ENCODE measurements at regions not wholly inside any gene's neighbourhood (a gene's known extent, or its start where the extent isn't known, plus 50 kb on each side); places are given as distances from the start of the nearest gene placed in this dataset.

GRCh38 chr11:26053966-26054365, 278.0 kb upstream of the ANO3 start:
- no peak for DNase-seq

DNA sequence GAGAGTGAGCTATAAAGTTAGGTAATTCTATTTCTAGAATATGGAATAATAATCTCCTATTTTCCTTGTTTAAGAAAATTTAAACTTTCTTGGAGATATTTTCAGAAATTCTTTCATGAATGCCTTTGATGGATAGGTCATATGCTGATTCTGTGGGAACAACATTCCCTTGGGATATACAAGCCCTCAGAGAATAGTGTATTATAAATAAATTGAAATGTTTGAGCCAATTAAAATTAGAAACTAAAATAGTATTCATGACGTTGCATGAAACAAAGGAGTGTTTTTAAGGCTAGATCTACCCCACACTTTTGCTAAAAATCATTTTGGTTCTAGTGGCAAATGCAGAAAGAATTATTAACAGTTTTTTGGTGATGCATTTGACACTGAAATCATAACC, 269.3 kb upstream of the ANO3 start:
- no peak for DNase-seq

DNA sequence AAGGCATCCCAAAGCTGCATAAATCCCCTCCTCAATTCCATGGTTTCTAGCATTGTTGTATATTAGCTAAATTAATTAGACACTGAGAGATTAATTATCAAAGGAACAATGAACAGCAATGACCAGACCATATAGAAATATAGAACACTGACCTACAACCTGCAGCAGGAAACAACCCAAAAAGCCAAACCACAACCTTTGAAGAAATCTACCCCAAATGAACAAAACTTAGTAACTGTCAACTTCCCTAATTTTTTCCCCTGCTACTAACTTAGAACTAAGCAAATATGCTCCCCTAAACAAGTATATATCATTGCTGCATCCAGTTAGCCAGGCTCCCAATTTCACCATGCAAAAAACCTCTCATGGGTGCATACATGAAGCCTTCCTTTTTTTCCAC, 268.0 kb upstream of the ANO3 start:
- no peak for DNase-seq

DNA sequence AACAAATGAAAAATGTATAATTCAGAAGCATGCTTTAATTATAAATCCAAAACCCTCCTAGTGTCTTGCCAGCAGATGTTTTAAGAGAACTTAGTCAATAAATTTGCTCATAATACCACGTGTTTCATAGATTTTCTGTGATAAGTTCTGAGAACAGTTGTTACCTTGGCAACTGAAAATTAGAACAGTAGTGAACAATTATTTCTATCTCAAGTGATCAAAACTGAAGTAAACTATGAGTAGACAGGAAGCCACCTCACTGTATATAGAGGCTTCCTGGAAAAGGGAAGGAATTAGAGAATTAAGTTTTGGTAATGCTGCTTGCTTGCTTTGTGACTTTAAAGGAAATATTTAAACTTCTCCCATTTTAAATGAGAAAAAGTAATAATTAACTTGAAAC, 266.0 kb upstream of the ANO3 start:
- no peak for DNase-seq

DNA sequence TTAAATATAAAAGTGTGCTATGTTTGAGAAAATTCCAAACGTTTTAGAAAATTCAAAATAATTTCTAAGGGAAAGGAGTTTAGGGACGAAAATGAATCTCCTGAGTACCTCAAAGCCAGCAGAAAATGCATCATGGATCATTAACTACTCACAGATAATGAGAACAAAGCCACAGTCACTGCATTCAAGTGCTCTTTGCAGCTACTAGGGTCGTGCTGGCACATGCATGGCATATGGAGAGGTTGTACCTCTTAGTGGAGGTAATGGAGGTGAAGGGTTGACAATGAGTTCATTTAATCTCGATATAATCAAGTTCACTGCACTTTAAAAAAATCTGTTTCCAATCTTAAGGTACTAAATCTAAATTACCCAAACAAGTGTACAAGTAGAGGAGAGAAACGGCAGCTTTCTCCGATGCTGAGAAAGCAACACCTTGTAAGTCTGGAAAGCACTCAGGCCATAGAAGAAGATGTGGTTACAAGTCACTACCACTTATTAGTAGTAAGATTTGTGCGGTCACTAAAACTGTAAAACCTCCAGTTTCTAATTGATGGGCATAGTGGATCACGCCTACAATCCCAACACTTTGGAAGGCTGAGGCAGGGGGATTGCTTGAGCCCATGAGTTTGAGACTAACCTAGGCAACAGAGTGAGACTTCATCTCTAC, 261.1 kb upstream of the ANO3 start:
- no peak for DNase-seq

GRCh38 chr11:26072614-26073153, 259.2 kb upstream of the ANO3 start:
- DNase-seq = no peak

DNA sequence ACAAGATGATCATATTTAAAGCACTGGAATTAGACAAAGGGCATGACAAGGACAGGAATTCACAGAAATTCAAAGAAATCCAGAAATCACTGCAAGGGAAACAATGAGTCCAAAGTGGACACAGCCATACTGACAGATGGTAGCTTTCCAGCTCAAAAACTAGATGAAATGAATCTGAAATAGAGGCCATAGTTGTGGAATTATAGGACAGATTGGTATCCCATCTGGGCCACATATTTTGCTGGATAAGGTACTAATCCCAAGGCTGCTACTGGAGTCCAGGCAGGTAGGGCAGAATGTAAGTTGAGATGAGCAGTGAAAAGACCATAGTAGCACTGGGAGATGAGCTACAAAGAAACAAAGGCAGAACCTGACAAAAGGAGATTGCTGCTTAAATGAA, 258.3 kb upstream of the ANO3 start:
- DNase-seq = no peak

GRCh38 chr11:26076233-26076990, 255.5 kb upstream of the ANO3 start:
- no peak for DNase-seq

DNA sequence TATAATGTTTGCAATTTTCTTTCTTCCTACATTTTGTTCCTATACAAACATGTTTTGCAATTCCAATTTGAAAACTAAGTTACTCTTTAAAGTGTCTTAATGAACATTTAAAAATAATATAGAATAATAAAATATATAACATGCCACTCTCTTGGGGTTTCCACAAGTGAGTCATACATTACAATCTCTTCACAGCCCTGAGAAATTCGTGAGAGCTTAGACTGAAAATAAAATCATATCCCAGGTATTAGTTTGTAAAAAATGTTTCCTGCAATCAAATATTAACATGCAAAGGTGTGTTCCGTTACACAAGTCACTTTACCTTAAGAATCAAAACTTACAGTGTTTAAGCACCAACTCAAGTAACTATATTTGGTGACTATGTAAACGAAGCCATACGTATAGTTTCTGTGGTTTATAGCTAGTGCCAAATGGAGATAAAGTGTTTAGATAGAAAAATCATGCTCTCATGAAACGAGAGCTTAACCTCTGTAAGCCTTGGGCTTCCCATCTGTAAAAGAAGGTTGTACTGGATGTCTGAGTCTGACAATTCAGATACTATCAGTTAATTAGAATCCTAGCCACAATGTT, 253.6 kb upstream of the ANO3 start:
- DNase-seq = no peak

DNA sequence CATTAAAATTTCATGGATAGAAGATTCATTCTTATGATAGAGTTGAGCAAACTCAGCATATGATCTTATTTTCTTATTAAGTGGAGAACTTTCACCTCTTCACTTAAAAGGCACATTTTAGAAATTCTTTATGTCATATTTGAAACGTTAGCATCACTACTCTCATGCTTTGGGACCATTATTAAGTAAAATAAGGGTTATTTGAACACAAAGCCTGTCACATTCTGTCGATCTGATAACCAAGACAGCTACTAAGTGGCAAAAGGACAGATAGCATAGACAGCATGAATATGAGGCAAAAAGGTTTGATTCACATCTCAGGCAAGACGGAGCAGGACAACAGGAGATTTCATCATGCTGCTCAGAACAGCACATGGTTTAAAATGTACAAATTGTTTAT, 247.6 kb upstream of the ANO3 start:
- no peak for DNase-seq

DNA sequence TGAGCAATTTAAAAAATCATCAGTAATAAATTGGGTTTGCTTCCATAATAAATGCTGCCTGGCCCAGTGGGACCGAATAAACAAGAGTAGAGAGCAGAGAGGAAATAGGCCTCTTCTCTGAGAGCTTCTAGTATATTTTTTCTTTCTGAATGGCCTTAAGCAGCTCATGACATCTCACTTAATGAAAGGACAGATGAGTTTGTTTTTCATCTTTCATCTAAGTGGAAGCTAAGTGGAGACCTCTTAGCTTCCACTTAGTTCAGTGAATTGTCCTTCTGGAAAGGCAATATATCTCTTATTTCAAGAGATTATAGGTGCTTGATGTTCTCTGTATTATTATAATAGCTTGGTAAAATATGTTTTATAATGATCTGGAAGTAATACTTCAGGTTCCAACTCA, 245.9 kb upstream of the ANO3 start:
- DNase-seq = no peak

DNA sequence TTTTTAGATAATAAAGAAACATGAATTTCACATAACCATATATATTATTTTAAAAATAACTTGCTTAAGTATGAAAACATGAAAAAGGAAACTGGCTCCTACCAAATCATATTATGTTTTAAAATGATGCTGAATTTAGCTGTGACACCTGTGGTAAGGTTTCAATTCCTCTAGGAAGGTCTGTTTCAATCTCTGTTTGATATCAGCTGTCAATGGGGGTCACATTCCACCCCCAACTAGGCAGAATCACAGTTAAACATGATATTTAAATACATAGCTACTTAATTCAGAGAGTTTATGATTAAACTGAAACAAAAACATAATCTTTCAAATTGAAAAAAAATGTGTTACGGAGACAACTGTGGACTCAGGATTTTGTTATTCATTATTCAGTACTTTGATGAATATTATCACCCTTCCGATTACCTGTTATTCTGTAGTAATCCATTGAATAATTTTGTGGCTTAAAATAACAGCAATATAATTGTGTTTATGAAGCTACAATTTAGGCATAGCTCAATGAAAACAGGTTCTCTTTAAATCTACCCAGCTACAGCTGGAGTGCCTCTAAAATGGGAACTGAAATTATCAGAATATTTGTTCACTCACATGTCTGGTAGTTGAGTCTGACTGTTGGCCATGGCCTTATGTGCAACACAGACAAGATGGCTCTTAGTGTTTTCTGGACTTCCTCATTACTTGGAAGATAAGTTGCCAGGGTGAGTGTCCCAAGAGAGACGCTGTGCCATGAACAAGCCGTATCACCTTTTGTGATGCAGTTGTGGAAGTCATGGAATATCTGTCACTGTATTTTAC, 244.6 kb upstream of the ANO3 start:
- DNase-seq = no peak

- DNase-seq = no peak
These were observed 243.5 kb upstream of the ANO3 start for GRCh38 chr11:26088391-26088790.

GRCh38 chr11:26090651-26091050, 241.3 kb upstream of the ANO3 start:
- DNase-seq = no peak

- DNase-seq = no peak
These were observed 238.7 kb upstream of the ANO3 start for GRCh38 chr11:26093206-26093605.

GRCh38 chr11:26095340-26095739, 236.6 kb upstream of the ANO3 start:
- no peak for DNase-seq

GRCh38 chr11:26096451-26096850, 235.5 kb upstream of the ANO3 start:
- DNase-seq = no peak

DNA sequence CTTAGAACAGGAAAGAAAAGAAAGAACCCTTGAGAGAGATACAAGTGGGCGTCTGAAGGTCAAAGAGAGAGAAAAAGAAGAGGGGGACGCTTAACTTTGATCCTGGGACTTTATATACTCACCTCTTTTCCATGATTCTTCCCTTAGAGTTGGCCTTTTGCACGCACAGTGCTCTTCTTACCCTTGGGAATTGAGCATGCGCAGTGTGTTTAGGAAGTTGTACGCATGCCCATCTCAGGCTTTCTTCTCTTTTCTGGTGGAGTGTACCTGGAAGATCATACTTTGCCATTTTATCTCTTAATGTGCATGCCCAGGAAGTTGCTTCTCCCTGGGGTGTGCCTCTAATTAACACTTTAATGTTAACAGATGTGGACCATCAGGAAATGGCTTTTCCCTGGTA, 229.6 kb upstream of the ANO3 start:
- no peak for DNase-seq

DNA sequence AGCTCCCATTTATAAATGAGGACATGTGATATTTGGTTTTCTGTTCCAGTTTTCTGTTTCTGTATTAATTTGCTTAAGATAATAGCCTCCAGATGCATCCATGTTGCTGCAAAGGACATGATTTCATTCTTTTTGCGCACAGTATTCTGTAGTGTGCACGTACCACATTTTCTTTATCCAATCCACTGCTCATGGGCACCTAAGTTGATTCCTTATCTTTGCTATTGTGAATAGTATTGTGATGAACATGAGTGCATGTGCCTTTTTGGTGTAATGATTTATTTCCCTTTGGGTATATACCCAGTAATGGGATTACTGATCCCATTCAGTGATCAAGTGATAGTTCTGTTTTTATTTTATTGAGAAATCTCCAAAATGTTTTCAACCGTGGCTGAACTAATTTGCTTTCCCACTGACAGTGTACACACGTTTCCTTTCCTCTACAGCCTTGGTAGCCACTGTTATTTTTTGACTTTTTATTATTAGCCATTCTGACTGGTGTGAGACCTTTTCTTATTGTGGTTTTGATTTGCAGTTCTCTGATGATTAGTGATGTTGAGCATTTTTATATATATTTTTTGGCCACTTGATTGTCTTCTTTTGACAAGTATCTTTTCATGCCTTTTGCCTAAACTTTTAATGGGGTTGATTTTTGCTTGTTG, 226.0 kb upstream of the ANO3 start:
- no peak for DNase-seq

GRCh38 chr11:26106726-26107125, 225.2 kb upstream of the ANO3 start:
- no peak for DNase-seq

- no peak for DNase-seq
These were observed 222.1 kb upstream of the ANO3 start for GRCh38 chr11:26109658-26110368.

DNA sequence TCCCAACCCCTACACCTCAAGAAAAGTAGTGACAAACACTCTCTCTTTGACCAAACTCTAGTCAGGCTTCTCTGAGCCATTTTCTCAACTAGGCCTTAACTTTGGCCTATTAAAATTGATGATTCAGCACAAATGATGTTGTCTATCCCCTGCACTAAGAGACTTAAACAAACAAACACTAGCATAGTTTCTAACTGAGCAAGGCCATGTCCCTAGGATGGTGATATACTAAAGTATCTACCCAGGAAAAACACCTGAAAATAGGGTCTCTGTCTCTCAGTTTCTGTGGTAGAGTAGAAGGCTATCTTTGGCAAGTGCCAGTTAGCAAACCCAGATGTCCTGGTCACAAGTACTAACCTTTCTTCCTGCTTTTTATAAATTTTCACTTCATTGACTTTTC, 219.7 kb upstream of the ANO3 start:
- no peak for DNase-seq

Data from suppressor macrophage treated with lipopolysaccharide for 1 hour (primary cell).